ENCODE measurements at regions not wholly inside any gene's neighbourhood (a gene's known extent, or its start where the extent isn't known, plus 50 kb on each side); places are given as distances from the start of the nearest gene placed in this dataset.
"Not testable (repeated sequence)": the region's sequence is repeated elsewhere in the genome, so short reads cannot be mapped to it uniquely, and the experiment has no call there.

DNA sequence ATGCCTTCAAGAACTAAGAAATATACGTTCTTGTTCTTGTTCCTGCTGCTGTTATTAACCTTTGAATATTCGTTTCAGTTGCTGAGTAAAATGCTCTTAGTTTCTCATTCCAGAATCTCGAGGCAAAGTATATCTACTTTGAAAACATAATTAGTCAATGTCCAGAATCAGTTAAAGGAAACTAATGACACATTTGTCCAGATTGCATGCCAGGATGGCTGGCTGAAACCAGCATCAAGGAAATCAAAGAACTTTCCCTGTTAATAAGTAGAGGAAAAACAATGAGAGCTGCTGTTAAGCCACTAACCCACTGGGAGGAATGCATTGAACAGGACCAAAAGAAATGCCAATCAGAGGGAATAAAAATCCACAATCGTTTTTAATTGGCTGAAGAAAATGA lies 196.9 kb downstream of the ALDH8A1 start:
- no peak for DNase-seq
- Mint-ChIP-seq H3K4me3 (no peak overlapping the region), H3K4me1 (no peaks in the 10 kb centered on the region), H3K27ac (no peak overlapping the region), H3K27me3 (ENCODE audit: low read depth in 3 of 3) (peaks cover 0 to 2% (median 0%) of the 10 kb centered on the region in 3 donors), H3K36me3 (no peaks in the 10 kb centered on the region), H3K9me3 (peaks cover 0 to 1% (median 0%) of the 10 kb centered on the region in 6 donors)

DNA sequence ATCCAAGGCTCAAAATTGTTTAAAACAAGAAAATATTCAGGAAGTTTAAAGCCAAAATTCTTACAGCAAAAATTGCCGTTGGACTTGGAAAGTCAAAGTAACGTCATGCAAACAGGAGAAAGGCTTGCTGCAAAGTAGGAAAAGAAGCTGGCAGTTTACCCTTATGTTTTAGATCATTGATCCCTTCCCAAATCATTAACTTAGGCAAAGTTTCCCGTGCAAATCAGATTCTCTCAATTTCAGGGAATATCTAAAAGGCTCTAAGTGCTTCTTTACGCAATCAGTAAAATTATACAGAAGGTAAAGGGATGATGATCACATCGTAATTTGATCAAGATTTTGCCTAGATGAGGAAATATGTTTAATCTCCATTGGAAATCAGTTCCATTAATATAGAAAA lies 197.5 kb downstream of the ALDH8A1 start:
- H3K4me3 Mint-ChIP-seq = no peak overlapping the region
- H3K36me3 Mint-ChIP-seq = no peaks in the 10 kb centered on the region
- H3K27me3 Mint-ChIP-seq (ENCODE audit: low read depth in 3 of 3) = peaks cover 0 to 2% (median 0%) of the 10 kb centered on the region in 3 donors
- H3K27ac Mint-ChIP-seq = no peak overlapping the region
- peaks cover 0 to 1% (median 0%) of the 10 kb centered on the region in 6 donors for H3K9me3 Mint-ChIP-seq
- DNase-seq = no peak
- no peaks in the 10 kb centered on the region for H3K4me1 Mint-ChIP-seq

DNA sequence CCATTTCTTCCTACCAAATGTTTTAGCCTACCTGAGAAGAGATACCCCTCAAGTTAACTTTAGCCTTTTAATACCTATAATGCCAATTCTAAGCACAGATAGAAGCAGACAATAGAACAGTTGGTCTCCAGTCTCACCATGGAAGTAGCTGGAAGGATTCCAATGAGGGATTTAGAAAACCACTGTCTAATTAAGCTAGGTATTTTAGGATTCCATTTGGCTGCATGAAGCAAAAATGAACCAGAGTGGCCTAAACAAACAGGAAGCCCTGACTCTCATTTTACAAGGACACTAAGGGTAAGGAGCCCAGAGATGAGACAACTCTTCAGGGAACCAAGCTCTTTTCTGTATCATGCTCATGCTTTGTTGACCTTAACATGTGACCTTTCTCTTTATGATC lies 199.2 kb downstream of the ALDH8A1 start:
- Mint-ChIP-seq H3K27ac (no peak overlapping the region), H3K27me3 (ENCODE audit: low read depth in 3 of 3) (peaks cover 0 to 5% (median 2%) of the 10 kb centered on the region in 3 donors), H3K36me3 (no peaks in the 10 kb centered on the region), H3K4me1 (no peaks in the 10 kb centered on the region), H3K4me3 (no peak overlapping the region), H3K9me3 (peaks cover 0 to 2% (median 0%) of the 10 kb centered on the region in 6 donors)
- no peak for DNase-seq

DNA sequence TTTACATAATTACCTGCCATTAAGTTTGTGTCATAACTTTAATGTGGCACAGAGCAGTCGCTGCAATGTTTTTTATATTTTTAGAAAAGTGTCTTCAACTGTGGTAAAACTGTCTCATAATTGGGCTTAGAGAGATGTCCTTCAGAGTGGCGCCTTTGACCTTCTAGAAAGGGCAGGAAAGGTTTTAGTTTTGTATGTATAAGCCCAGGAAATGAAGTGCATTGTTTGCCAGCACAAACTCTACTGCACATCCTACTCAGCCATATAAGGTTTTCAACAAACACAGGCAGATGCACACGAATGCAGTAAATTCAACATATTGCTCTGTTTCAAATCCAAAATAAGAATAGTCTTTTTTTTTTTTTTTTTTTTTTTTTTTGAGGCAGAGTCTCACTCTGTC lies 201.4 kb downstream of the ALDH8A1 start:
- Mint-ChIP-seq H3K4me3 (no peak overlapping the region), H3K9me3 (peaks cover 0 to 2% (median 0%) of the 10 kb centered on the region in 6 donors), H3K27ac (no peak overlapping the region), H3K36me3 (no peaks in the 10 kb centered on the region), H3K27me3 (ENCODE audit: low read depth in 3 of 3) (peaks cover 0 to 5% (median 3%) of the 10 kb centered on the region in 3 donors), H3K4me1 (no peaks in the 10 kb centered on the region)
- no peak for DNase-seq

DNA sequence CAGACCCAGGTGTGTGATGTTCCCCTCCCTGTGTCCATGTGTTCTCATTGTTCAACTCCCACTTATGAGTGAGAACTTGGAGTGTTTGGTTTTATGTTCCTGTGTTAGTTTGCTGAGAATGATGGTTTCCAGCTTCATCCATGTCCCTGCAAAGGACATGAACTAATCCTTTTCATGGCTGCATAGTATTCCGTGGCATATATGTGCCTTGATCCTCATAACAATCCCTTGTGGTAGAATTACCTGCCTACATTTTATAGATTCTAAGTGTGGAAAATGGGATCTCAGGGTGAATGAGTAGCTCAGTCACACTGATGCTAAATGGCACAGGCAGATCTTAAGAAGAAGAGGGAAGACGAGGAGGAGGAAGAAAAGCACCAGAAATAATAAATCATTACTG lies 202.7 kb downstream of the ALDH8A1 start:
- H3K27me3 Mint-ChIP-seq (ENCODE audit: low read depth in 3 of 3); H3K36me3 Mint-ChIP-seq; H3K9me3 Mint-ChIP-seq; H3K27ac Mint-ChIP-seq; DNase-seq; H3K4me1 Mint-ChIP-seq; H3K4me3 Mint-ChIP-seq: not testable (repeated sequence)

DNA sequence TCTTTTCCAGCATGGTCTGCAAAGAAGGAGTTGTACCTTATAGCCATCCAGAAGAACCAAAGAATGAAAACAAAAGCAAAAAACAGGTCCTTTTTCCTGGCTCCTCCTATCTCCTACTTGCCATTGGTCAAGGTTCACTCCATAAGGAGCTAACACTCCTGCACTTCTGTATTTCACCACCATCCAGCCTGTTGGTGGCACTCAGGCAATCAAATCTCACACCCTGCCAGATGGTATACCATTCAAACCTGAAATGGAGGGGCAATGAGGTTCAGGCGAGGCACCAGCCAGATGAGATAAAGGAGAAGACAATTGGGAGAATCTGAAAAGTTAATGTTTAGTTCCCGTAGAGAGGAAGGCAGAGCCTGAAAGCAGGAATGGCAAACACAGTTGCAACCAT lies 203.8 kb downstream of the ALDH8A1 start:
- H3K27ac Mint-ChIP-seq = no peak overlapping the region
- no peak overlapping the region for H3K4me3 Mint-ChIP-seq
- no peak for DNase-seq
- no peaks in the 10 kb centered on the region for H3K36me3 Mint-ChIP-seq
- H3K4me1 Mint-ChIP-seq = no peaks in the 10 kb centered on the region
- H3K9me3 Mint-ChIP-seq = peaks cover 0 to 2% (median 0%) of the 10 kb centered on the region in 6 donors
- peaks cover 0 to 5% (median 3%) of the 10 kb centered on the region in 3 donors for H3K27me3 Mint-ChIP-seq (ENCODE audit: low read depth in 3 of 3)

DNA sequence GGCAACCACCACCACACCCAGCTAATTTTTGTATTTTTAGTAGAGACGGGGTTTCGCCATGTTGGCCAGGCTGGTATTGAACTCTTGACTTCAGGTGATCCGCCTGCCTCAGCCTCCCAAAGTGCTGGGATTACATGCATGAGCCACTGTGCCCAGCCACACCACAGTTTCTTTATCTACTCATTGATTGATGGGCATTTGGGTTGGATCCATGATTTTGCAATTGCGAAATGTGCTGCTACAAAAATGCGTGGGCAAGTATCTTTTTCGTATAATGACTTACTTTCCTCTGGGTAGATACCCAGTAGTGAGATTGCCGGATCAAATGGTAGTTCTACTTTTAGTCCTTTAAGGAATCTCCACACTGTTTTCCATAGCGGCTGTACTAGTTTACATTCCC lies 204.7 kb downstream of the ALDH8A1 start:
- H3K27ac Mint-ChIP-seq; H3K36me3 Mint-ChIP-seq; DNase-seq; H3K9me3 Mint-ChIP-seq; H3K27me3 Mint-ChIP-seq (ENCODE audit: low read depth in 3 of 3); H3K4me3 Mint-ChIP-seq; H3K4me1 Mint-ChIP-seq: not testable (repeated sequence)

DNA sequence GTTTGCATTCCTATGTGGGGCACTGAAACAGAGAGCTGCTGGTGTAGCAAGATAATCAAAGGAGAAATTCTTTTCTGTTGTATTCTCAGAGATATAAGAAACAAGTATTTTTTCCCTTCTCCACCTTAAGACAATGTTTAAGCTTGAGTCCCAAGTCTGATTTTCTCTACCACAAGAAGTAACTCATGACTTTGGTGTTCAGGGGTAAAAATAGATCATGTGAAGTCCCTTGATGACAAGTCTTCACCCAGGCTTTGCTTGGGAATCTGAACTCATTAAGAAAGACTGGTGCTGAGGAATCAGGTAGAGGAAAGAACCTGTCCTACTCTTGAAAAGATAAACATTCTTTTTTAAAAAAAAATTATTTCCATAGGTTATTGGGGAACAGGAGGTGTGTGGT lies 205.6 kb downstream of the ALDH8A1 start:
- DNase-seq = no peak
- Mint-ChIP-seq H3K9me3 (peaks cover 0 to 2% (median 0%) of the 10 kb centered on the region in 6 donors), H3K4me1 (no peaks in the 10 kb centered on the region), H3K27ac (no peak overlapping the region), H3K36me3 (no peaks in the 10 kb centered on the region), H3K4me3 (no peak overlapping the region), H3K27me3 (ENCODE audit: low read depth in 3 of 3) (peaks cover 0 to 6% (median 5%) of the 10 kb centered on the region in 3 donors)

DNA sequence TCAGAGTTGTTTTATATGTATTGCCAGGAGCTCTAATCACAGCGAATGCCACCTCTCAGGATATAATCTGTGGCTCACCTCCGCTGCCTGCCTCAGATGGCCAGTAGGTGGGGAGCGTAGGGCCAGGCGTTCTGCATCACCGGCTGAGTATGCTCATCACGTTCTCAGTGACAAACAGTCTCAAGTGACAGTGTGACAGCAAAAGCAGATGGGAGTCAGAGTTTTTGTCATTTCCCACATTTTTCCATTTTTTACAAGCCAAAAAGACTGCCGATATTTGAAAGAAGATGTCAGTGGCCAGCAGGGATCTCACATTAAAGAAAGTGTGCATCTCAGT lies 208.7 kb downstream of the ALDH8A1 start:
- DNase-seq = no peak
- H3K4me3 Mint-ChIP-seq = no peak overlapping the region
- H3K27ac Mint-ChIP-seq = no peak overlapping the region
- H3K36me3 Mint-ChIP-seq = no peaks in the 10 kb centered on the region
- H3K9me3 Mint-ChIP-seq = peaks cover 0 to under 1% (median 0%) of the 10 kb centered on the region in 6 donors
- no peaks in the 10 kb centered on the region for H3K4me1 Mint-ChIP-seq
- peaks cover 0 to 6% (median under 1%) of the 10 kb centered on the region in 3 donors for H3K27me3 Mint-ChIP-seq (ENCODE audit: low read depth in 3 of 3)

DNA sequence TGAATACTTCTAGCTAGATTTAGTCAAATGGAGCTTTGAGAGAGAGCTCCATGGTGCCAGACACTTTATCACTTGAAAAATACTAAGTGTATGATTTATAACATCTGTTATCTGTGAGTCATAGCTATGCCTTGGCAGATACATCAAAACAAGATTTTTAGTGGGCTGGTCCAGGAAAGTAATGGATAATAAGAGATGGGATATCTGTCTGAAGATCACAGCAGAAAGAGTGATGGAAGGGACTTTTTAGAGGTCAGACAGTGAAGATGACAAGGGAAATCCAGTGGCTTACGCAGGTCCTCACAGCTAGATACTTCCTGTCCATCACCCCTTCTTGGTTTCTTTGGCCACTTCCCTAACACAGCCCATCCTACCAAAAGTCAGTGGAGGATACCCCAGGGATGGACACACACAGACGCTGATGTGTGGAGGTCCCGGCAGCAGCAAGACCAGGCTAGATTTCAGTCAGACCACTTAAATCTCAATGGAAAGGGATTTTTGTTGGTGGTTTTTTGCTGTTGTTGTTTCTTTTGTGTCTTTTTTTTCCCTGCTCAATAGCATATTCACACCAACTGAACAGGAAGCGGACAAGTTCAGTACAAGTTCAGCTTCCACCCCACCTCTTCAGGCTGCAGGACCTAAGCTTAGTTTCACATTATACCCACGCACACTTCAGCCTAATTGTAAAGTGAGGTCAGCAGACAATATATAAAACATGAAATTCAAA lies 209.3 kb downstream of the ALDH8A1 start:
- Mint-ChIP-seq H3K4me3 (no peak overlapping the region), H3K4me1 (no peaks in the 10 kb centered on the region), H3K27ac (no peak overlapping the region), H3K36me3 (no peaks in the 10 kb centered on the region), H3K9me3 (no peaks in the 10 kb centered on the region), H3K27me3 (ENCODE audit: low read depth in 3 of 3) (peaks cover 0 to 6% (median 0%) of the 10 kb centered on the region in 3 donors)
- DNase-seq = no peak

DNA sequence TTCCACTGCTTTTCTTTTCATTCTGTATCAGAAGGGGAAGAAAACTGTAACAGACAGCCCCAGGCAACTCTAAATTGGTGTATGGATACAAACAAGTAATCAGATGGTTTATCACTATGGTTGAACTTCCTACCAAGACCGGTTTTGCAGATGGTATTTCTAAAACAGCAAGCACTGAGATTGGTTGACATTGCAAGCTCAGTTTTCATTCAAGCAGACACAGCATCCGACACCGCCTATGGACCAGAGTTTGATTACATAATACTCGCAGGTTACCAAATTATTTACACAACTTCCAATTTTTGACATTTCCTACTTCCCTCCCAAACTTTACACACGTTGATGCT lies 209.9 kb downstream of the ALDH8A1 start:
- peaks cover 0 to 6% (median 0%) of the 10 kb centered on the region in 3 donors for H3K27me3 Mint-ChIP-seq (ENCODE audit: low read depth in 3 of 3)
- no peaks in the 10 kb centered on the region for H3K9me3 Mint-ChIP-seq
- H3K27ac Mint-ChIP-seq = no peak overlapping the region
- no peak overlapping the region for H3K4me3 Mint-ChIP-seq
- no peaks in the 10 kb centered on the region for H3K36me3 Mint-ChIP-seq
- H3K4me1 Mint-ChIP-seq = no peaks in the 10 kb centered on the region
- DNase-seq = no peak

DNA sequence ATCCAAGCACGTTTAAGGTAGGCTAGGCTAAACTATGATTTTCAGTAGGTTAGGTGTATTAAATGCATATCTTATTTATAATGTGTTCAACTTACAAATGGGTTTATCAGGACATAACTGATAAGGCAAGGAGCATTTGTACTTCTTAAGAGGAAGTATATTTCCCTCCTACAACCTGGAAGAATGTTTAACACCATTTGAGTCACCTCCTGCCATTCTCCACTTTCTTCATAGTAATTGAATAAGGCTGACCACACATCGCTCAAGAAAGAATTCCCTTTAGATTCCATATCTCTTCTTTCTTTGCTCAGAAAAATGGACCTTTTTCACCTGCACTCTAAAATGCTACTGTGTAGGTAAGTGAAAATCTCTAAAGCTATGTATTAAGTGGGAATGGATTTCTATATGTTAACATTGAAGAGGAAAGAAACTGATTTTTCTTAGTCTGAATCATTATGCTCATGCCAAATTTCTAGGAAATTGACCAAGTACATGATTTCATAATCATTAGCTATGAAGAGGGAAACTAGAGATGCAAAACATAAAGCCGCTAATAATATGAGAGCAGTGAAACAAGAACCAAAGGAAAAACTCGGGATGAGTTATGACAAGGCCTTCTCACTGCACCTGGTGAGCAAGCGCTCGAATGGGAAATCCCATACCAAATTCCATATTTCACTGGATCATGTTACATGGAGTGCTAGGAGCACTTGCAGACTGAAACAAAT lies 210.4 kb downstream of the ALDH8A1 start:
- no peaks in the 10 kb centered on the region for H3K9me3 Mint-ChIP-seq
- H3K27ac Mint-ChIP-seq = no peak overlapping the region
- H3K4me1 Mint-ChIP-seq = no peaks in the 10 kb centered on the region
- no peak for DNase-seq
- no peak overlapping the region for H3K4me3 Mint-ChIP-seq
- H3K27me3 Mint-ChIP-seq (ENCODE audit: low read depth in 3 of 3) = peaks cover 0 to 9% (median 0%) of the 10 kb centered on the region in 3 donors
- no peaks in the 10 kb centered on the region for H3K36me3 Mint-ChIP-seq

DNA sequence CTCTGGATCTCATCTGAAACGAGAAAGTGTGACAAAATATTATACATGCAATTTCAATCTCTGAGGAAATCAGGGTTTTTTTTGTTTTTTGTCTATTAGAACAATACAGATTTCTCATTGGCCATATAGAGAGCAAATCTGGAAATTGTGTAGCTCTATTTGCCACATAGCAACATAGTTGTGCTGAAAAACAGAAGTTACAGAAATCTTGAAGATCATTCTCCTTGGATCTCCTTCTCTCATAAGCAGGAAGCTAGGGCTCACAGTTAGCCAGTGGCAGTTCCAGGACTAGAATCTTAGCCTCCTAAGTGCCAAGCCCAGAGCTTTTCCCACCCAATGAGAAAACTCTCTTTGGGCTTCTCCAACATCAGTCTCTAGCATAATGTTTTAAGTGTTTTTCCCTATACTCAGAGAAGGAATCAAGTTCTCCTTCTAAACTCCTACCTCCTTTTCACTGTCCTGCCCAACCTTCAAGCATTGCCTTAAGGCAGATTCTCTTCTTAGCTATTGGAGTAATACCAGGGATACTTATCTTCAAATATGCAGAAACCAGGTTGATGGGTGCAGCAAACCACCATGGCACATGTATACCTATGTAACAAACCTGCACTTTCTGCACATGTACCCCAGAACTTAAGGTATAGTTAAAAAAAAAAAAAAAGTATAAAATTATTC lies 211.6 kb downstream of the ALDH8A1 start:
- no peaks in the 10 kb centered on the region for H3K36me3 Mint-ChIP-seq
- H3K27me3 Mint-ChIP-seq (ENCODE audit: low read depth in 3 of 3) = peaks cover 0 to 7% (median 0%) of the 10 kb centered on the region in 3 donors
- no peak overlapping the region for H3K4me3 Mint-ChIP-seq
- H3K4me1 Mint-ChIP-seq = no peaks in the 10 kb centered on the region
- no peak overlapping the region for H3K27ac Mint-ChIP-seq
- H3K9me3 Mint-ChIP-seq = no peaks in the 10 kb centered on the region
- no peak for DNase-seq

DNA sequence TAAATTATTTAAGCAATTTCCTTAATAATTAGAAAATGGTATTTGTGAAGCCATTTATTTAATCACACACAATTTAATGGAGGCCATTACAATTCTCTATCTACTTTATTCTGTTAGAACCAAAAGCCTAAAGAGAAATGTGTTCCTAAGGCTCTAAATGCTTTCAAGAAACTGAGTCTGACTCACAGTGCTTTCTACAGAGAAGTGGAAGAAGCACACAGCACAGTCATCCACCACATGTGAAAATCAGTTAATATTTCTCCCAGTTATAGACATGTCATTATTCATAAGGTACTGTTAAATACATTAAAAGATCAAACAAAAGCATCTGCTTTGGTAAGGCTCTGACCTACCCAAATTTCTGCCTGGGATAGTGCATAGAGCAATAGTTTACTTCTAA lies 214.4 kb downstream of the ALDH8A1 start:
- no peak for DNase-seq
- H3K27me3 Mint-ChIP-seq (ENCODE audit: low read depth in 3 of 3) = peaks cover 0 to 5% (median 0%) of the 10 kb centered on the region in 3 donors
- no peak overlapping the region for H3K27ac Mint-ChIP-seq
- H3K4me1 Mint-ChIP-seq = no peaks in the 10 kb centered on the region
- no peak overlapping the region for H3K4me3 Mint-ChIP-seq
- no peaks in the 10 kb centered on the region for H3K36me3 Mint-ChIP-seq
- H3K9me3 Mint-ChIP-seq = no peaks in the 10 kb centered on the region
